MM.1S (cell line): ENCODE measurements at regions not wholly inside any gene's neighbourhood (a gene's known extent, or its start where the extent isn't known, plus 50 kb on each side); places are given as distances from the start of the nearest gene placed in this dataset.

Experiments used
- EZH2 ChIP-seq: fragments of 300-600 bp; sonication (generic); optimal IDR thresholded peaks from 2 replicates; pipeline ENCODE3; 2017; ENCODE audit warnings: low read depth, mild to moderate bottlenecking, antibody characterized with exemption, low read length, mixed read lengths
- EZH2phosphoT487 ChIP-seq: fragments of 300-600 bp; sonication (generic); IDR thresholded peaks from 2 replicates; pipeline ENCODE4 v1.6.1; 2018; ENCODE audit warnings: antibody characterized with exemption, low read length
- TF ChIP-seq, protein P1 (sequence below): fragments of 300-600 bp; sonication (generic); IDR thresholded peaks from 2 replicates; pipeline ENCODE4 v1.5.1; 2016; ENCODE audit warnings: antibody characterized with exemption, low read length, mixed read lengths

DNA sequence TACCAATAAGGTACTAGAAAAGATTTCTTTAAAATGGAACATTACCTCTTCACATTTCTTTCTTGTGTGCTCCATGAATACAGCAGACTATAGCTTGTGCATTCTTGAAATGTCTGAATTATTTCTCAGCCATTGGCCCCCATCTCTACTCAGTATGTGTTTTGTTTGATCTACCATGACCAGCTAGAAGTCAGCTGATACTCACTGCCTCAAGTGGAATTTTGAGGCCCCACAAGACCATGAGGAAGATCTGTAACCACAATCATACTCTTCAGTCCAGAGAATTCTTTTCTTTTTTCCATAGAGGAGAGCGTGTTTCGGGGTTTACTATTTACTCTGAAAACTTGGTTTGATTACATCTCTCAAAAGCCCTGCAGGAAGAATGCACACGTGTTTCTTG, 319.1 kb downstream of the TOX3 start:
- TF ChIP-seq, protein P1, sequence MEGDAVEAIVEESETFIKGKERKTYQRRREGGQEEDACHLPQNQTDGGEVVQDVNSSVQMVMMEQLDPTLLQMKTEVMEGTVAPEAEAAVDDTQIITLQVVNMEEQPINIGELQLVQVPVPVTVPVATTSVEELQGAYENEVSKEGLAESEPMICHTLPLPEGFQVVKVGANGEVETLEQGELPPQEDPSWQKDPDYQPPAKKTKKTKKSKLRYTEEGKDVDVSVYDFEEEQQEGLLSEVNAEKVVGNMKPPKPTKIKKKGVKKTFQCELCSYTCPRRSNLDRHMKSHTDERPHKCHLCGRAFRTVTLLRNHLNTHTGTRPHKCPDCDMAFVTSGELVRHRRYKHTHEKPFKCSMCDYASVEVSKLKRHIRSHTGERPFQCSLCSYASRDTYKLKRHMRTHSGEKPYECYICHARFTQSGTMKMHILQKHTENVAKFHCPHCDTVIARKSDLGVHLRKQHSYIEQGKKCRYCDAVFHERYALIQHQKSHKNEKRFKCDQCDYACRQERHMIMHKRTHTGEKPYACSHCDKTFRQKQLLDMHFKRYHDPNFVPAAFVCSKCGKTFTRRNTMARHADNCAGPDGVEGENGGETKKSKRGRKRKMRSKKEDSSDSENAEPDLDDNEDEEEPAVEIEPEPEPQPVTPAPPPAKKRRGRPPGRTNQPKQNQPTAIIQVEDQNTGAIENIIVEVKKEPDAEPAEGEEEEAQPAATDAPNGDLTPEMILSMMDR = no peak
- TF ChIP-seq EZH2 (no peak), EZH2phosphoT487 (no peak)
